ENCODE measurements at regions not wholly inside any gene's neighbourhood (a gene's known extent, or its start where the extent isn't known, plus 50 kb on each side); places are given as distances from the start of the nearest gene placed in this dataset.
A peak's percentile ranks its signal among the peaks of the same experiment; 100 is the strongest.

DNA sequence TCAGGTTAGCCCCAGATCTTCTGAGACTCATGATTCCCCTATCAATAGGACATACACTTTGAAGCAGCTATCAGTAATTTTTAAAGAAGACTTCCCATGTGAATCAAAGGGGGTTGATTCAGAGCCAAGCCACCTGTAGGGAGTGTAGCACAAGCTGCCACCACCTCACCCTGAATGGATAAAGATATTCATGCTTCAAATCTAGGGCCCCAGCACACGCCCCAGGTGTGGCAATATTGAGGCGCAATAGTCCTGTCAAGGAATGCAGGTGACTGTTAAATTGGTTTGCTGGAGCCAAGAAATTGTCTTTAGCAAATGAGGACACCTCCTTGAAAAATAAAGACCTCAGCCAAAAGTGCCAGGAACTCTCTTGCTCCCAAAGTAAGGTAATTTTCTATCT lies 404.4 kb downstream of the MAFB start:
- TF ChIP-seq CTCF (IDR thresholded peaks at IDR 0.05) = no peak
- ATAC-seq (ENCODE audit: low FRiP score) = no peak
- no peak for DNase-seq (ENCODE audit: low spot score)

DNA sequence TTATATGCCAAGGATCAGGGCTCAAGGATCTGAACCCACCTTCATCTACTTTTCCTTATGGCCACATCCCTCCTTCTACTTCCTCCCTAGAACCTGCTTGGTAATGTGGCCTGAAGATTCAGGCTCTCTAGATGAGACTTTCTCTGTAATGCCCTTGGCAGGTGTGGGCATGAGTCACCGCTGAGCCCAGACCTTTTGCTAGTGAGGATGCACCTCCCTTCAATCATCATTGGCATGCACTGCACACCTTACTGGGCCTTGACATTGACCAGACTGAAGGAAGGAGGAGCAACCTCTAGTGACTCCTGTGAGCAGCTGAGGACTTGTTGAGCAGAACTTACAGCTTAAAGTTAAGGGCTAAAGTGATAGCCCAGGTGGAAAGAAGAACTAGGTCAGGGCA lies 405.3 kb downstream of the MAFB start:
- no peak for DNase-seq (ENCODE audit: low spot score)
- no peak for TF ChIP-seq CTCF (IDR thresholded peaks at IDR 0.05)
- ATAC-seq (ENCODE audit: low FRiP score) = no peak

GRCh38 chr20:40282941-40283340 lies 406.1 kb downstream of the MAFB start:
- ATAC-seq (ENCODE audit: low FRiP score) (no peak), DNase-seq (ENCODE audit: low spot score) (no peak)
- TF ChIP-seq CTCF (IDR thresholded peaks at IDR 0.05) = no peak

DNA sequence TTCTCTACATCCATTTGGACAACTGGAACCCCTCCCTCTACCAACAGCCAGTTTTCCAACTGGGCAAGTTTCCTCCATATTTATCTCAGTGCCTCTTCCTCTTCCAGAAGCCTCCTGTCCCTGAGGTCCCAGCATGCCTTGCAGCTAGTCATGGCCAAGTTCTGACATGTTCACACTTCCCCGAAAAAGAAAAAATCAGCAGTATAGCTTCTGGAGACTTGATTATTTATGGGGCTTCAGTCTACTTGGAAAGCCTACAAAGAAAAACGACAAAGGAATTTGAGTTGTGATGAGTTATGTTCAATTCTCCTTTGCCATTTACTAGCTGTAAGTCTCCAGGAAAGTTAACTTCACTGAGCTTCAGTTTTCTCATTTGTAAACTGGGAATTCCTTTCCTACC lies 406.5 kb downstream of the MAFB start:
- no peak for ATAC-seq (ENCODE audit: low FRiP score)
- no peak for DNase-seq (ENCODE audit: low spot score)
- no peak for TF ChIP-seq CTCF (IDR thresholded peaks at IDR 0.05)

DNA sequence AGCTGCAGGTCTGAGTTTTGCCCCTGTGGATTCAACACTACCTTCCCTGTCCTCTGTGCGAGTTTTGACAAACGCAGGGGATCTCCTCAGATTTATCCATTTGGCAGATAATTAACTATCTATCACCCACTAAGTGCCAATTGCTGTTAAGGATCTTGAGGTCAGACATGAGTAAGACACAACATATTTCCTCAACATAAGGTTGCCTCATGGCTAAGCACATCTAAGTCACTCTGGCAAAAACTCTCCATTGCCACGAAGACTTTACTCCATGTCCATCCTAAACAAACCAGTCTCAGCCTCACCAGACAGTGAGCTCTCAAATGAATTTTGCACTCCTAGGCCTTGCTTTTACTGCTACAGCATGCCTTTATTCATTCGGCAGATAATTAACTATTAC lies 408.4 kb downstream of the MAFB start:
- ATAC-seq (ENCODE audit: low FRiP score) = no peak
- DNase-seq (ENCODE audit: low spot score) = no peak
- no peak for TF ChIP-seq CTCF (IDR thresholded peaks at IDR 0.05)

- TF ChIP-seq CTCF (IDR thresholded peaks at IDR 0.05) = no peak
- peak; percentile 69 for ATAC-seq (ENCODE audit: low FRiP score)
- DNase-seq (ENCODE audit: low spot score) = no peak
Observed at GRCh38 chr20:40279390-40279789, 409.6 kb downstream of the MAFB start.

GRCh38 chr20:40278673-40279072 lies 410.4 kb downstream of the MAFB start:
- ATAC-seq (ENCODE audit: low FRiP score) (no peak), DNase-seq (ENCODE audit: low spot score) (no peak)
- no peak for TF ChIP-seq CTCF (IDR thresholded peaks at IDR 0.05)

All from omental fat pad (tissue), 3 donors.